GM19328 (cell line): ENCODE measurements at regions not wholly inside any gene's neighbourhood (a gene's known extent, or its start where the extent isn't known, plus 50 kb on each side); places are given as distances from the start of the nearest gene placed in this dataset.
"Not testable (repeated sequence)": the region's sequence is repeated elsewhere in the genome, so short reads cannot be mapped to it uniquely, and the experiment has no call there.

Experiments used
- ATAC-seq: cut with Tn5 transposase; IDR thresholded peaks from one replicate; pipeline ENCODE4 v1.9.1; 2021; ENCODE audit warnings: mild to moderate bottlenecking, moderate library complexity; ENCODE audit not compliant: unreplicated experiment

DNA sequence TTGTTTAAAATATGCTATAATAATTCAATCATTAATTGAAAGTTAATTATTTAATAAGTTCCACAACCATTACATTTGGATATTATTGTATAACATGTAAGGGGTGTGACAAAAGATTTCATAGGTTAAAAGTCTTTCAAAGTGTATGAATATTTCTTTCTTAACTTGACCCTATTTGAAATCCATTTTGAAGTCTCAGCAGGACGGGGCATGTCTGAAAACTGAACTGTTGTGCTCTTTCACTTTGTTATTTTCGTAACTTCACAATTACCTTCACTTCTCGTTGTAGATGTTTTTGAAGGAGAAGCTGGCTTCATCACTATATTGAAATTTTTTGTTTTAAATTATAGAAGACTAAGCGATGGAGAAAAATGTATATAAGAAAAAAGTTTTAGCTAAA, 1775.7 kb downstream of the PCDH9 start:
- ATAC-seq, result no peak

DNA sequence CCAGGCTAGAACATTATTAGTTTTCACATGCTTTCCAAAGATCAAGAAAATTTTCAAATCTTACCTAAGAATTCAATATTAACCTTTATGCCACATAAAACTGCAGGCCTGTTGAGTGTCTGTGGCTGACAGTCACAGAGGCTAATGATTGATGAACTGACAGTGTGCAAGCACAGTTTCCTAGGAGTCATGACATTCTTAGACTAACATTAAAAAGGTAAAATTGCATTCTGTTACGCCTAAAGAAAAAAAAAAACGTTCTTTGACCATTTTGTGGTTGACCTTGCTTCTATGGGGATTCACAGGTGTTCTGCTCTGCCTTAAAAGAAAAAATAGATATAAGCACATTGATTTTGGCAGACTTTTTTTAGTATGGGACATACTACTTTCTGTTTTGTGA, 1776.2 kb downstream of the PCDH9 start:
- no peak for ATAC-seq

DNA sequence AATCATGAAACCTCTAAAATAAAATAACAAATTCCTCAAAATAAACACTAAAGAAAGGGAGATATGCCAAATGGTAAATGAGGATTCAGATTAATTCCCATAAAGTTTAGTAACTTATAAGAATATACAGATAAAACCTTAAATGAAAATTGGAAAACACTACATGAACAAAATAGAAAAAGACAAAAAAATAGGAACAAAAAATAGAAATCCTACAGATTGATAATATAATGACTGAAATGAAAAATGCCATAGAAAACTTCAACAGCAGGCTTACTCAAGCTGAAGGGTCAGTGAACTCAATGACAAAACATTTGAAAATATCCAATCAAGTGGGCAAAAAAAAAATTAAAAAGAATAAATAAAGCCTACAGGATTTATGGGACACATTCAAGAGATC, 1784.8 kb downstream of the PCDH9 start:
- ATAC-seq, result no peak

DNA sequence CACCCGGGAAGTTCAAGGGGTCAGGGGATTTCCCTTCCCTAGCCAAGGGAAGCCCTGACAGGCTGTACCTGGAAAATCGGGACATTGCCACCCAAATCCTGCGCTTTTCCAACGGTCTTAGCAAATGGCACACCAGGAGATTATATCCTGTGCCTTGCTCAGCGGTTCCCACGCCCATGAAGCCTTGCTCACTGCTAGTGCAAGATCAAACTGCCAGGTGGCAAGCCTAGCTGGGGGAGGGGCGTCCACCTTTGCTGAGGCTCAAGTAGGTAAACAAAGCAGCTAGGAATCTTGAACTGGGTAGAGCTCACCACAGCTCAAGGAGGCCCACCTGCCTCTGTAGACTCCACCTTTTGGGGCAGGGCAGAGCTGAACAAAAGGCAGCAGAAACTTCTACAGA, 1794.5 kb downstream of the PCDH9 start:
- no peak for ATAC-seq

DNA sequence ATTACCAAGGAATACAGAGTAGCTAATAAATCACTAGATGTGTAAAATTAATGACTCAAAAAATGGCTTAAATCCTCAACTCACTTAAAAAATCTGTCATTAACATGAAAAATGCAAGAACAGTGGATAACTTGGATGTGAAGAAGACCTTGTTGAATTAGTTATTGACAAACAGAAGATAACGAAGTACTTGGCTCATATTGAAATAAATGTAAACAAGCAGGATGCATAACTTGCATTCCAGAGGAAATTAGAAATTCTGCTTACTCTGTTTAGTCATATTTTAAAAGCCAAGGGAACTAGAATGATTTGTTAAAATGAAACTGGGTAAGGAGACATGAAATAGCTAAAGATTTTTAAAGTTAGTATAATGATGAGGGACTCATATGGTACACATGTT, 1812.2 kb downstream of the PCDH9 start:
- no peak for ATAC-seq

DNA sequence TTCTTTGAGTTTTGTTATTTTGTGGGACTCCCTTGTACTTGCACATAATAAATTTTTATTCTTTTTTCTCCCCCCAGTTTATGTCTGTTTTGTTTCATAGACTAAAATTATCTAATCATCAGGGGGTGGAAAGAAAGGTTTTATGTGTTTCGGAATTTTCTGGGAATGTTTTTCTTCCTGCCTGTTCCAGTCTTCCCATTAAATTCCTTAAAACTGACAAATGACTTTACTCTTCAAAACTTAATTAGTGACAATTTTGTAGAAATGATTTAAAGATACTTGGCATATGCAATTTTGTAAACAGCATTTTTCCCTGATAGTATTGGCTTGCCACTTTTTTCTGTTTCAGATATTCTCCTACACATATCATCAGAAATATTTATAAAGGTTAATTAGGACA, 1813.4 kb downstream of the PCDH9 start:
- ATAC-seq, result no peak

DNA sequence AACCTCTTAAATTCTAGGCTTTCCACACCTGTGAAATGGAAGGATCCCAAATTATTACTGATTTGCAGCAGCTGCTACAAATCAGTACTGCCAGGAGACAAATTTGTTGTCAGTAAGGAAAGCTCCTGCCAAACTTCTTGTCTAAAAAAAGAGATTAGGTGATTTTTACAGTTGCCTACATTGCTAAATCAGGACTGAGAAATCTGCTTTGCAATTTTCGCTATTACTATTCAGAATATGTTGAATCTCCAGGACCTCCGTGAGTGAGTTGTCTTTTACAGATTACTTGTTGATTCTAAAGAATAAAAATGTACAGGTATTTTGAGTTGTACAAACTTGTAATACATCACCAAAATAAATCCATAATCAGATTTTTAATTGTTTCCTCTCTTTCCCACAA, 1815.9 kb downstream of the PCDH9 start:
- ATAC-seq, result no peak

DNA sequence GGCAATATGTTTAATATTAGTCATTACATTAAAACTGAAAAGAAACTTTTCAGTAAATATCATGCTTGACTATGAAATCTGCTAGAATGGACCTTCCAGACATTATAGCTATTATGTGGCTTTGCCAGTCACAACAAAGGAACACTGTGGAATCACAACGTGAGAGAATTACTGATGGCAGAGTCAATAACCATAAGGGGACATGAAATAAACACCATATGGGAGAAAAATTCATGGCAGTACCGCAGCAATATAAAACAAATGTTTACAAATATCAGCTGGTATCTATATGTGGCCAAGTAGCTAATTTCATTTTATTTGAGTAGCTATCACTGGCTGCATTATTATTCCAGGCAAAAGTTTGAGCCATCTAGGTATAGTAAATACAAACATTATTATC, 1818.6 kb downstream of the PCDH9 start:
- ATAC-seq, result no peak

DNA sequence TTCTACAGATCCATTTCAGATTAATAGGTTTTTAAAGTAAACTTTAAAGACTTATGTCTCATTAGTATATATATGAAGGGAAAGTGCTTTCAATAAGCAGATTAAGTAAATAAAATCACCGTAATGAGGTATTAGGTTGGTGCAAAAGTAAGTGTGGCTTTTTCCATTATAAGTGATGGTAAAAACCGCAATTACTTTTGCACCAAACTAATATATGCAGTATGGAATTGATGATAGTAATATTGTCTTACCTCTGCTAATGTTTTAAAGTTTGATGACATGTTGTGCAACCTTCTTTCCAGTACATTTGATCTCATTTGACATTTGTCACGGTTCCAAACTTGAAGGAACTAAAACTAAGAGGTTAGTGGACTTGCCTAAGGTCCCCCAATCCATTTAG, 1819.3 kb downstream of the PCDH9 start:
- no peak for ATAC-seq

DNA sequence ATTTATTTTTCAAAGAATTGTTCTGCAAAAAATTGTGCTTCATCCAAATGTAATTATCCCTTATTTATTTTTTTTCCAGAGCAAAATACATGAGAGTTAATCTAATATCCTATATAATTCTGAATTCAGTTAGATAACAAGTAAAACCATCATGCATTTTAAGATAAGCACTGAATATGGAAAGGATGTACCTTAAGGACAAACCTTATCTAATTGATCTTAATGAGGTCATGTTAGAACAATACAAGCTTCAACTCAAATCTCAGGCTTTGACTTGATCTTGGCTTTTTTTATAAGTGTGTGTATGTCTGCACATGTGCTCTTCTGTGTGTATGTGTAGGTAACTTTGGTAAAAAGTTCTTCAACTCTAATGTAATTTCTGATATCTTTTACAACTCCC, 1828.8 kb downstream of the PCDH9 start:
- no peak for ATAC-seq

DNA sequence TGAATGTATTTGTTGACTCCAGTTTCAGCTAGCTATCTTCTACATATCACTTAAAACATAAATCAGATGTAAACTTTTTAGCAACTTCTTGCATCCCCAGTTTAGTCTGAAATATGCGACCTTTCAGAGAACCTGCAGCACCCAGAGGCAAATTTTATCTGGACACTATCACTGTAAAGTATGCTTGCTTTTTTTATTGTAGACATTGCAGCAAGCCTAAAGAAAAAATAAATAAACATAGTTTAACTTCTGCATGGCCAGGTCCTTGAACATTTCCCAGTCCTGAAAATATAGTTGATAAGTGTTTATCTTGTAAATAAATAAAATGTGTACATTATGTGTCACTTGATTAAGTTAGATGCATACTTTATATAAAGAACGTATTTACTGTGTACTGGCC, 1829.4 kb downstream of the PCDH9 start:
- ATAC-seq, result no peak

DNA sequence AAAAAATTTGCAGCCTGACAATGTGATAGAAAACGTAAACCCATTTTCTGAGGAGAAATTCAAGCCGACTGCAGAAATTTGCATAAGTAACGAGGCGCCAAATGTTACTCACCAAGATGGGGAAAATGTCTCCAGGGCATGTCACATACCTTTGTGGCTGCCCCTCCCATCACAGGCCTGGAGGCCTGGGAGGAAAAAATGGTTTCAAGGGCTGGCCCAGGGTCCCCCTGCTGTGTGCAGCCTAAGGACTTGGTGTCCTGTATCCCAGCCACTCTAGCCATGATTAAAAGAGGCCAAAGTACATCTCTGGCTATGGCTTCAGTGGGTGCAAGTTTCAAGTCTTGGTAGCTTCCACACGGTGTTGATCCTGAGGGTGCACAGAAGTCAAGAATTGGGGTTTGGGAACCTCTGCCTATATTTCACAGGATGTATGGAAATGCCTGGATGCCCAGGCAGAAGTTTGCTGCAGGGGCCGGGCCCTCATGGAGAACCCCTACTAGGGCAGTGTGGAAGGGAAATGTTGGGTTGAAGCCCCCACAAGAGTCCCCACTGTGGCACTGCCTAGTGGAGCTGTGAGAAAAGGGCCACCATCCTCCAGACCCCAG, 1842.3 kb downstream of the PCDH9 start:
- ATAC-seq, result no peak

DNA sequence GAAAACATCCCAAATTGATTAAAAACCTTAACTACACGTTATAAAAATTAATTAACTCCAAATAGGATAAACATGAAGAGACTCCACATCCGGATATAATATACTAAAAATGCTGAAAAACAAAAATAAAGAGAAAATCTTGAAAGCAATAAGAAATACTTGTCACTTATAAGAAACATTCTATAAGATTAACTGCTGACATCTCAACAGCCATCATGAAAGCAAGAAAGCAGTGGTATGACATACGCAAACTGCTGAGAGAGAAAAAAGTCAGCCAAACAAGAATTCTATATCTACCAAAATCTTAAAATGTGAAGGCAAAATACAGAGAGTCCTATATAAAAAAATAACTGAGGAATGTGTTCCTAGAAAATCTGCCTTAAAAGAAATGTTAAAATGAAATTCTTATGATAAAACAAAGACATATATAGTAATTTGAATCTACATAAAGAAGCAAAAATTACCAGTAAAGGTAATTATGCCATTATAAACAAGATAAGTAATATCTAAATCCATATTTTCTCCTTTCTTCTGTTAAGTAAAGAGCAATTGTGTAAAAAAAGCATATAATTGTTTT, 1851.1 kb downstream of the PCDH9 start:
- ATAC-seq, result no peak

DNA sequence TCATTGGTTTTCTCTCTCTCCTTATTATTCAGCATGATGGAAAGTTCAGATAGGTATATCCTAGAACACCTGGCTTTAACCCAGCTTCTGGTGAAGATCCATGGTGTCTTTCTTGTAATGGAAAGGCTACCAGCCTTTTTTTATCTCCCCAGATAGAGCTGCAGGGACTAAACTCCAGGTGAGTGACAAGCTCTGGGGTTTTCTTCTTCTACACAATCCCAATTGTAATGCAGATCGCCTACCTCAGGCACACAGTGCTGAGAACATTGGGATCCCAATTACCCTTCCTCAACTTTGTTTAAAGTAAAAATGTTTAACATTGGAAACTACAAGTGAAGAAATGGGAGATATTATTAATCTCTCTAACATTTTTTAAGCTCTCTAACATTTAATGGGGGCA, 1851.7 kb downstream of the PCDH9 start:
- ATAC-seq, result no peak

DNA sequence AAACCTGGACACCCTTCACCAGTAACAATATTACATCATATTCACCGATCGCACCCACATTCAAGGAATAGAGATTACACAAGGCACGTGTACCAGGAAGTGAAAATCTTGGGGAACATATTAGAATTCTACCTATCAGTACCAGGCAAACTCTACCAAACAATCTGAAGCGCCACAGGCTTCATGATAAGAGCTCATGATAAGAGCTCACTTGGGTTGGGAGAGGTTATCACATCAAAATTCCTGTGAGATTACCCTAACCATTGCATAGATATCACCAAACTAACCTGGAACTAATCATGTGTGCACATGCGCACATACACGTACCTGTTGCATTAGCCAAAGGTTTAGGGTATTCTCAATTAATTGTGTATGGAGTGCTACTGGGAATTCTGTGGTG, 1861.3 kb downstream of the PCDH9 start:
- no peak for ATAC-seq

DNA sequence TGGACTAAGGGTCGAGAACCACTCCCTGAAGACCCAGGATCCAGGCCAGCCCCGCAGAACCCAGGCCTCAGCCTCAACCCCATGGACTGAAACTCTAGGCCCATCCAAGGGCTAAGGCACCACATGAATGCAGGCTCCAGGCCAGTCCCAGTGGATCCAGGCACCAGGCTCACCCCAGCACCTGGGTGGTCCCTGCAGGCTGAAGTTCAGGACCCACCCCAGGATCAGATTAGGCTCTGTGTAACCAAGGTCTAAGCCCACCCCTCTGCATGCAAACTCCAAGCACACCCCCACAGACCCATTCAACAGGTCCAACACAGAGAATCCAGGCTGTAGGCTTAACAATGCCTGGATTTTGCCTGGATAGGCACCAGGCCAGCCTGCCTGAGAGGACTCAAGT, 1876.2 kb downstream of the PCDH9 start:
- ATAC-seq, result no peak

DNA sequence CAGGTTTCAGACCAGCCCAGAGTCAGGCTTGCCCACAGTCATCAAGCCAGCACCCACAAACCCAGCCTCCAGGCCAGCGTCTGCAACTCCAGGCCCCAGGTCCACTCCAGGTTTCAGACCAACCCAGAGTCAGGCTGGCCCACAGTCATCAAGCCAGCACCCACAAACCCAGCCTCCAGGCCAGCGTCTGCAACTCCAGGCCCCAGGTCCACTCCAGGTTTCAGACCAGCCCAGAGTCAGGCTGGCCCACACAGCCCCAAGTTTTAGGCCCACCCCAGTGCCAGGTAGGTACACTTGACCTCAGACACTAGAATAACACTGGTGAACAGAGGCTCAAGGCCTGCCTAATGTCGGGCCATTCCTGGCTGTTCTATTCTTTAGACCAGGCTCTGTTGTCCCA, 1877.0 kb downstream of the PCDH9 start:
- ATAC-seq, result not testable (repeated sequence)

DNA sequence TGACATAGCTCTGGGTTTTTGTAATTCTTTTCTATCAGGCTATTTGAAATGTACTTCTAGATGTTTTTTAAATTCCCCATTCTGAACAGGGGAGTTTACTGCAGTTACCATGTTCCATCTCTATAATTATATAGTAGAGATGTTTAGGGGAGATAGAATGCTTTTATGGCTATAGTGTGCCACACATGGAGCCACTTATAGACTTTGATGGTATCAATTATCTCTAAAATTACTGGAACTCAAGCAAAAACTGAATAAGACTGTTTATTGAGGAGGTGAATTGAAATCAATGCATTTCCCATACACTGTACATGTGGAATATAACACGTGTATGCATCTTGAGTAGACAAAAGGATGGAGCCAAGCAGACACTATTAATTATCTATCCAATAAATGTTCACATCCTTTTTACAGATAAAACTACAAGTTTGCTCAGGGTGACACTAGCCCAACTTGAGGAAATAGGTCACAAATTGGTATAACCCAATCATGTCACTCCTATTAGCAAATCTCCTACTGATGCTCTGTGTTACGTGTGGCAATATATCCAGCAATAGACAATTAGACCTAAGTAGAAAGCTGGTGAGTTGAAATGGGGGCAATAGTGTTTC, 1882.6 kb downstream of the PCDH9 start:
- no peak for ATAC-seq

DNA sequence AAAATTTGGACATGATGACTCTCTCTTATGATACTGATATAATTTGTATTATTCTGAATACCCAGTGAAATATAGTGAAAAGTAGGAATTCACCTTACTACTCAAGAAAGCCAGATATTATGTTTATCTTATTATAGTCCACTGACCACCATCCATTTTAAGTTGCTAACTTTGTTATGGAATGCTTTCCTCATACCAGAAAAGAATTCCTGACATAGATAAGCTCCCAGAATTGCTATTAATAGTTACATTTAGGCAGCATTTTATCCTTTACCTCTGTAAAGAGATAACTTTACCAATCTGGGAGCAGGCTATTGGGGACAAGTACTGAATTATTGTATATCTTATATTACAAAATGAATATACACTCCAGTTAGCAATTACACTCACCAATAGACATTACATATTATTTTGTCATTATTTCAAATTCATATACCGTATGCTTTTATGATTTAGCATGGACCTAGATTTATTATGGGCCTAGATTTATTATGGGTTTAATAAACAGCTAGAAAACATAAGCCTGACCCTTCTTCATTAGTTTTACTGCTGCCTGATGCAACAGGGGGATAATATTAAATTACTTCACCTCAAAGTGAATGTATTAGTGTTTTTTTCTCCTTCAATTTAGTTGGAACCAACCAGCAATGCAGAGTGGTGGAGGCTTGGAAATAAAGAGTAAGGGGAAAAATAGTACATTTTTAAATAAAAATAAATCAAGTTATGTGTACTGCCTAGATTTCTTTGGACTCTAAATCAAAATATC, 1886.1 kb downstream of the PCDH9 start:
- ATAC-seq, result no peak

DNA sequence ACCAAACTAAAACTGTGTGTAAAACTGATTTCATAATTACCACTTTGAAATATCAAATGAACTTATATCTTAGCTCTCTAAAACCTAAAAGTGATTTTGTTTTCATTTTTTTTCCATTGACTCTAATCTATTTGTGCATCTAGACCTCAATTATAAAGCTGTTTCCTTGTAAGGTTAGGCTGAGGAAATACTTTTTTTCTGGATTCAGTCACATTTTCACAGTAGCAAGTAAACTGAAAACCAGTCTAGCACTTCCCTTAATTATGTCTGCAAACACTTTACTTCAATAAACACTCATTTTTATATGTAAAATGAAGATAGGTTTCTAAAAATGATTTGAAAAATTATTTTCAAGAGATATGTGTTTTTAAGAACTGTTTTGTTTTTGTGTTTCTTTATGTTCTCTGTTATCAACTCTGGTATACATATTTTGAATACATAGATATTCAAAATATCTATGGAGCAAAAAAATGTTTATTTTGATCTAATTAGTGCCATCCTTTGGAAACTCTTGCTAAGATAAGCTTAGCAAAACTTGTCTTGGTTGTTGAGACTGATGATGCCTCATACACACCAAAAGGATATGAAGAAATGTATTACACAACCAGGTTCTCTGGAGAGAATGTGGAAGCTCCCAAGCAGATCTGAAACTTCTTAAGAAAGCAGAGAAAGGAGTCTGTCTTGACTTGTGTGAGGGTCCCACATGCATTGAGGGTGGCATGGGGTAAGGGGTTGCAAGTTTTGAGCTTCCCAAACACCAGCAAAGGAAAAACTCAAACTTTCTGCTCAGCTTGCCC, 1887.4 kb downstream of the PCDH9 start:
- no peak for ATAC-seq

DNA sequence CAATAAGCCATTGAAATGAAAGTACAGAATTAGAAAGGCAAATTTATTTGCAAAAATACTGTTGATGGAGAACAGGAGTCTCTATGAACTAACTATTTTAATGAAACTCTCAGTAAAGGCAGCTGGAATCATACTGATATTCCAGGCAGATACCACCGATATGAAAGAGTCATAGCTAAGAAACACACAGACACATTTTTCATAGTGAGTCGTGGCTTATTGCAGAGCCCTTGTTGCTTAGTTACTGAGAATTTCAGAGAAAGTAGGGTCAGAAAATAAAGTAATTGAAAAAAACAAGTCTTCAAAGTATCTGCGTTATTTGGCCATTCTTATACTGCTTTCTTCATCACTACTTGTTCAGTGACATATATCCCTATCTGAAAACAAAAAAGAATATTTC, 1890.9 kb downstream of the PCDH9 start:
- no peak for ATAC-seq
